Activated T-cell treated with anti-CD3 and anti-CD28 coated beads, Interleukin-2, amount 50 U/mL, for 1 hour (primary cell): ENCODE measurements at regions not wholly inside any gene's neighbourhood (a gene's known extent, or its start where the extent isn't known, plus 50 kb on each side); places are given as distances from the start of the nearest gene placed in this dataset.
"Not testable (repeated sequence)": the region's sequence is repeated elsewhere in the genome, so short reads cannot be mapped to it uniquely, and the experiment has no call there.

Source experiments
- DNase-seq: peaks from one replicate; pipeline ENCODE4 v3.0.0-alpha.2; 2020

GRCh38 chr6:165770397-165771082, 107.5 kb upstream of the PDE10A start:
- DNase-seq, result no peak

- DNase-seq, result no peak
These were observed 106.8 kb upstream of the PDE10A start for GRCh38 chr6:165769884-165770283.

GRCh38 chr6:165769401-165769800, 106.4 kb upstream of the PDE10A start:
- DNase-seq, result no peak

GRCh38 chr6:165768961-165769360, 105.9 kb upstream of the PDE10A start:
- DNase-seq, result no peak

- no peak for DNase-seq
These were observed 104.2 kb upstream of the PDE10A start for GRCh38 chr6:165767228-165767627.

GRCh38 chr6:165766457-165766856, 103.4 kb upstream of the PDE10A start:
- DNase-seq, result no peak

GRCh38 chr6:165766026-165766425, 103.0 kb upstream of the PDE10A start:
- DNase-seq, result no peak

GRCh38 chr6:165765256-165765655, 102.2 kb upstream of the PDE10A start:
- DNase-seq, result not testable (repeated sequence)

- no peak for DNase-seq
These were observed 99.8 kb upstream of the PDE10A start for GRCh38 chr6:165762876-165763275.

GRCh38 chr6:165762125-165762524, 99.1 kb upstream of the PDE10A start:
- DNase-seq, result no peak

- no peak for DNase-seq
These were observed 97.8 kb upstream of the PDE10A start for GRCh38 chr6:165760803-165761185.

- DNase-seq, result no peak
These were observed 97.2 kb upstream of the PDE10A start for GRCh38 chr6:165760126-165760802.

GRCh38 chr6:165758441-165758840, 95.4 kb upstream of the PDE10A start:
- DNase-seq, result no peak

- no peak for DNase-seq
These were observed 92.5 kb upstream of the PDE10A start for GRCh38 chr6:165755583-165755982.

GRCh38 chr6:165753506-165753905, 90.5 kb upstream of the PDE10A start:
- no peak for DNase-seq

GRCh38 chr6:165752451-165752850, 89.4 kb upstream of the PDE10A start:
- DNase-seq, result no peak

GRCh38 chr6:165751486-165751885, 88.4 kb upstream of the PDE10A start:
- no peak for DNase-seq

GRCh38 chr6:165749163-165749562, 86.1 kb upstream of the PDE10A start:
- no peak for DNase-seq

GRCh38 chr6:165748390-165748789, 85.3 kb upstream of the PDE10A start:
- no peak for DNase-seq

GRCh38 chr6:165747963-165748362, 84.9 kb upstream of the PDE10A start:
- no peak for DNase-seq

- DNase-seq, result no peak
These were observed 83.3 kb upstream of the PDE10A start for GRCh38 chr6:165746331-165746730.

GRCh38 chr6:165745492-165745891, 82.5 kb upstream of the PDE10A start:
- no peak for DNase-seq

GRCh38 chr6:165744555-165745228, 81.7 kb upstream of the PDE10A start:
- DNase-seq, result no peak

- DNase-seq, result no peak
These were observed 80.4 kb upstream of the PDE10A start for GRCh38 chr6:165743366-165743898.
